Skin epidermis (tissue), 12 donors: ENCODE measurements at regions not wholly inside any gene's neighbourhood (a gene's known extent, or its start where the extent isn't known, plus 50 kb on each side); places are given as distances from the start of the nearest gene placed in this dataset.

ENCODE experiments used
- H3K27ac ChIP-seq, 21 experiments: fragments of 200-600 bp; sonication (generic) in 11 of 21; one replicate each; pipeline ENCODE4 v1.5.0; 2020; ENCODE audit warnings: mild to moderate bottlenecking in 3 of 21, inconsistent platforms in 2 of 21, moderate library complexity in 2 of 21
- H3K4me3 ChIP-seq, 7 experiments: fragments of 200-600 bp; sonication (generic) in 2 of 7; one replicate each; pipeline ENCODE4 v1.5.0; 2020; ENCODE audit warnings: inconsistent platforms in 2 of 7, mild to moderate bottlenecking in 2 of 7, moderate library complexity in 1 of 7

GRCh38 chr15:96413657-96414056 lies 83.2 kb downstream of the NR2F2 start:
- Histone ChIP-seq H3K27ac (no peak overlapping the region), H3K4me3 (no peak overlapping the region)

- Histone ChIP-seq H3K4me3 (no peak overlapping the region), H3K27ac (no peak overlapping the region)
These were observed 84.4 kb downstream of the NR2F2 start for GRCh38 chr15:96414875-96415274.

- H3K4me3 ChIP-seq: no peak overlapping the region
These were observed 85.2 kb downstream of the NR2F2 start for GRCh38 chr15:96415513-96416217.

GRCh38 chr15:96416218-96416933 lies 85.9 kb downstream of the NR2F2 start:
- Histone ChIP-seq H3K4me3 (peak overlapping the region in 1 of 7 experiments; percentile 22), H3K27ac (no peak overlapping the region)

More at GRCh38 chr15:96415513-96416217, 85.2 kb downstream of the NR2F2 start:
- no peak overlapping the region for H3K27ac ChIP-seq

- Histone ChIP-seq H3K4me3 (peak overlapping the region in 1 of 7 experiments; percentile 22), H3K27ac (no peak overlapping the region)
These were observed 86.6 kb downstream of the NR2F2 start for GRCh38 chr15:96416934-96417759.

- no peak overlapping the region for H3K27ac ChIP-seq
- no peak overlapping the region for H3K4me3 ChIP-seq
These were observed 87.2 kb downstream of the NR2F2 start for GRCh38 chr15:96417760-96418130.

DNA sequence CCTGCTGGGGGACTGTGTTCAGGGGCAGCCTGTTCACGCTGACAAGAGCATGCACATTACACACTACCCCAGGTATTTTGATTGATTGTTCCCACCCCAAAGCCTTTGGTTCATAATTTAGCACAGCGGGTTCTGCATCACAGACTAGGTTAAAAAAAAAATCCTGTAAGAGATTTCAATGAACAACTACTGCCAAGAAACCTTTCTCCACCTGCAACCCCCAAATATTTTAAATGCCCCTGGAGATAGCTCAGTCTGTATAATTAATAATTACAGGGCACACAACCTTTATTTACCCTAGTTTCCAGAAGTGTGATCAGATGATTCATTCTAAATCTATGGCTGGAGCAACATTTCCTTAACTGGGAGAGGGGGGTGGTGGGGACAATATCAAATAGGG lies 87.6 kb downstream of the NR2F2 start:
- no peak overlapping the region for H3K27ac ChIP-seq

DNA sequence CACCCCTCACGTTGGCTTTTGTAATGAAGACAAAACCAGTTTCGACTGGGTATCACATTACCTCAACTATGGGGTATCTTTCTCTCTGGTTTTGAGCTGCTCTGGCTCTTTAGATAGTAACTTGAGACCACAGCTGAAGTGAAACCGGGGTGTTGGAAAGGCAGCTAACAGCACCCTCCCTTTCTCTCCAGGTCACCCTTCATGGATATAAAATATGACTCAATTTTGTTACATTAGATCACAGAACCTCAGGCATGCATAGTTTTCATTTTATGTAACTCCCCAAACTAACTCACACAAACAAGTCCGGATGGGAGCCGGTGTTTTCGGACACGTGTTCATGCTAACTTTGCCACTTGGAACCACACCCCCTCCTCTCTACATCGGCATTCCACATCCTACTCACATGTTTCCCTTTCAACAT lies 90.7 kb downstream of the NR2F2 start:
- Histone ChIP-seq H3K27ac (no peak overlapping the region), H3K4me3 (no peak overlapping the region)

More for the DNA sequence above, 87.6 kb downstream of the NR2F2 start:
- no peak overlapping the region for H3K4me3 ChIP-seq

- H3K27ac ChIP-seq: no peak overlapping the region
These were observed 91.6 kb downstream of the NR2F2 start for GRCh38 chr15:96422125-96422524.

GRCh38 chr15:96424674-96425073 lies 94.2 kb downstream of the NR2F2 start:
- H3K4me3 ChIP-seq: no peak overlapping the region
- H3K27ac ChIP-seq: no peak overlapping the region

More at GRCh38 chr15:96422125-96422524, 91.6 kb downstream of the NR2F2 start:
- H3K4me3 ChIP-seq: no peak overlapping the region

DNA sequence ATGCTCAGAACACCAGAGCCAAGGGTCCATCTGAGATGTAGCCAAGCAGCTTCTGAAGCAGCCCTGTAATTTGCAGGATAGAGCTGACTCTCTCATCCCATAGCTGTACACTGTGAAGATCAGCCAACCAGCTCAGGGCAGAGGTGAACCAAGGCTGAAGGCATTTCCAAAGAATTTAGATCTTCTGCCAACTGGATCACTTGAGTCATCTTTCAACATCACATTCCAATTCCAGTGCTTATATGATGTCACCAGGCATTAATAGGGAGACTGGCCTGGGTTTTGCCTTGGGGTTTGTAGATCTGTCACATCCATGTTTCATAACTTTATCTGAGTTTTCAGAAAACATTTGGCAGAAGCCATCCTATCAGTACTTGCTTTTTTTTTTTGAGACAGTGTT lies 98.2 kb downstream of the NR2F2 start:
- no peak overlapping the region for H3K27ac ChIP-seq
- H3K4me3 ChIP-seq: no peak overlapping the region

GRCh38 chr15:96431786-96432185 lies 101.3 kb downstream of the NR2F2 start:
- Histone ChIP-seq H3K27ac (no peak overlapping the region), H3K4me3 (no peak overlapping the region)

- no peak overlapping the region for H3K27ac ChIP-seq
- no peak overlapping the region for H3K4me3 ChIP-seq
These were observed 104.5 kb downstream of the NR2F2 start for GRCh38 chr15:96435022-96435421.

- no peak overlapping the region for H3K27ac ChIP-seq
- H3K4me3 ChIP-seq: no peak overlapping the region
These were observed 105.3 kb downstream of the NR2F2 start for GRCh38 chr15:96435841-96436240.

DNA sequence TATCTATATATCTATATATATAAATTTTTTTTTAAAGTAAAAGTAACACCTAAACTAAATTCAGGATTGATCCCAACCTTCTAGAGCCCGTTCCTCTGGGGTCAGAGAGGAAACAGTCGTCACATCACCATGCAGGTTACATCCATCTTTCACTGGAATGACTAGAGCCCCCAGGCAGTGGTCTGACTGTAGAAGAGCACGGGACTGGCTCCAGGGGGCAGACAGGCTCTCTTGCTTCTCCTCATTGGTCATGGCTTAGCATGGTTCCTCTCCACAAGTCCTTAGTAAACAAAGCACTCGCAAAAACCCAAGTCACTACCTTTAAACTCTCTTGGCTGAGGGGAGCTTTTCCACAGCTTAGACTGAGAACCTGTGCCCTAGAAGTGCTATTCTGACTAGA lies 110.5 kb downstream of the NR2F2 start:
- Histone ChIP-seq H3K27ac (no peak overlapping the region), H3K4me3 (no peak overlapping the region)

- Histone ChIP-seq H3K4me3 (no peak overlapping the region), H3K27ac (no peak overlapping the region)
These were observed 111.6 kb downstream of the NR2F2 start for GRCh38 chr15:96442076-96442475.

DNA sequence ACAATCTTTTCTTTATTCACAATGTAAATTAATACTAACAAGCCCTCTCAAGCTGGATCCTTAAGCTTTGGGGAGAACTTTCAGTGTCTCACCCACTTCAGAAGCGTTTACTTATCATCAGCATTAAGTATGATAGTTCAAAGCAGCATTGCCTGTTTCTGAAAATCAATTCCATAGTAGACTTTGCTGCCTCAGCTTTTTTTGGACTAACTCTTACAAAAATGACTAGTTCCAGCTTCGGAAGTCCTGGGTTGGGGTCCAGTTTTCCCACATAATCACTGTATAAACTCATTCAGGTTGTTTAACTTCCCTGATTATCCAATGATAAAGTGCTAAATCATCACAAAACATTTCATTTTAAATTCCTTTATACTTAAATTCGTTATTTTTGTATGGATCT lies 114.4 kb downstream of the NR2F2 start:
- Histone ChIP-seq H3K27ac (no peak overlapping the region), H3K4me3 (no peak overlapping the region)

DNA sequence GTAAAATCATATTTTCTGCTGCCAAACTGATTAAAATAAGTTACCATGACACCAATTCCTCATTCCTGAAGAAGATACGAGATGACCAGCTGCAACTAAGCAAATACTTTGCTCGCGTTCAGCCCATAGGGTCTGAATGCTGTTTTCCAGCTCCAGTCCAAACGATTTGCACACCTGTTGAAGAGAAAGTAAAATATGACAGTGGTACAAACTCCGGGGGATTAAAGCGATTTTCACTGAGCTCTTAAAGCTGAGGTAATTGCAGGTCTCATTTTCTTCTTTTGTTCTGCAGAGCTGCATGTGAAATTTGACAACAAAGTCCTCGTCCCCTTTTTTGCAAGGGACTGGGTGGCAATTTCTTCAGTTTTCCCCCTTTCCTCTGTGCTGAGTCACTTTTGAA lies 118.4 kb downstream of the NR2F2 start:
- no peak overlapping the region for H3K4me3 ChIP-seq

GRCh38 chr15:96457841-96458240 lies 127.3 kb downstream of the NR2F2 start:
- no peak overlapping the region for H3K4me3 ChIP-seq
- H3K27ac ChIP-seq: no peak overlapping the region

More for the DNA sequence above, 118.4 kb downstream of the NR2F2 start:
- H3K27ac ChIP-seq: no peak overlapping the region

DNA sequence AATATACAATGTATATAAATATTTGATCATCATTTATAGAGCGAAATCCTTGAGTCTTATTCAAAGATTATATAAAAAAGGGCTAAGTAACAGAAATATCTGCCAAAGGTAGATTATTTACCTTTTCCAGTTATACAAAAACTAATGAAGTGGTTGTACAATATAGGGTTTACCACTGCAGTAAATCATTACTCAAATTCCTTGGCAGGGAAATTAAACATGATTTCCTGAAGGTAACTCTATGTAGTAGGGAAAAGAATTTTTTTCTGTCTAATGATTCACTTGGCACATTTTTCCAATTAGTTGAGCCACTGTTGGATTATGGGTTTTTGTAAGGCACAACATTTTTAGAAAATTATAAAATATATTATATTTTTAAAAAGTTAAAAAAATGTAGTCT lies 129.6 kb downstream of the NR2F2 start:
- no peak overlapping the region for H3K27ac ChIP-seq
- H3K4me3 ChIP-seq: no peak overlapping the region
